22Rv1 (cell line): ENCODE measurements at regions not wholly inside any gene's neighbourhood (a gene's known extent, or its start where the extent isn't known, plus 50 kb on each side); places are given as distances from the start of the nearest gene placed in this dataset.
"Not testable (repeated sequence)": the region's sequence is repeated elsewhere in the genome, so short reads cannot be mapped to it uniquely, and the experiment has no call there.

Source experiments
- H3K27ac ChIP-seq: fragments of 450-650 bp; 2 replicates; pipeline ENCODE4 v1.5.1; 2017
- CTCF ChIP-seq: fragments of 450-650 bp; IDR thresholded peaks from 2 replicates; pipeline ENCODE4 v1.5.1; 2017; ENCODE audit warnings: mild to moderate bottlenecking
- ZFX ChIP-seq: fragments of 450-650 bp; IDR thresholded peaks from 2 replicates; pipeline ENCODE4 v1.6.1; 2017; ENCODE audit warnings: antibody characterized with exemption, borderline replicate concordance

DNA sequence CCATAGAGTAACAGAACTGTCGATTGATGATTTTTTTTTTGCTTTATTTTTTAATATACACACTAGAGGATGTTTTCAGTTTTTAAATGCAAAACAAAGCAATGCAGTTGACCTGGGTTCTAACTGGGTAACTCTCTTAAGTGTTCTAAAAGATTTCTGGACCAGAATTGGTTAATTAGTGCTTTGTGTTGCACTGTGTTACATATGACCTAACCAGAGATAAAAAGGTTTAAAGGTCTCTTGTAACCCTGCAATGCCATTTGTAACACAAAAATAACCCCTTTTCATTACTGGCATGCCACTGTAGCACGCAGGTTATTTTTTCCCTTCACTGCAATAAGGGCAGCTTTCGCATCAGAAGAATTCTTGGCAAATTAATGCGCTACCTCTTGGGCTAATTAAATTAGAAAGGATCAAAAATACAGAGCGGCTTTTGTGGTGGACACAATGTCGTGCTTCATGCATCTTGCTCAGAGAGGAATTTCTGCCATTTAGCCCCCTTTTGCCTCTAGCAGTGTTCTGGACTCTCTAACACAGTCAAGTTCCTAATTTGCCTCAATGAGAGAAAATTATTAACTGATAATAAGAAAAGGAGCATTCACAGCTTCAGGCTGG lies 250.8 kb upstream of the ZEB2 start:
- no peak for TF ChIP-seq CTCF
- TF ChIP-seq ZFX = no peak
- H3K27ac ChIP-seq = no peak overlapping the region

GRCh38 chr2:144760939-144761338 lies 241.0 kb upstream of the ZEB2 start:
- H3K27ac ChIP-seq = not testable (repeated sequence)

DNA sequence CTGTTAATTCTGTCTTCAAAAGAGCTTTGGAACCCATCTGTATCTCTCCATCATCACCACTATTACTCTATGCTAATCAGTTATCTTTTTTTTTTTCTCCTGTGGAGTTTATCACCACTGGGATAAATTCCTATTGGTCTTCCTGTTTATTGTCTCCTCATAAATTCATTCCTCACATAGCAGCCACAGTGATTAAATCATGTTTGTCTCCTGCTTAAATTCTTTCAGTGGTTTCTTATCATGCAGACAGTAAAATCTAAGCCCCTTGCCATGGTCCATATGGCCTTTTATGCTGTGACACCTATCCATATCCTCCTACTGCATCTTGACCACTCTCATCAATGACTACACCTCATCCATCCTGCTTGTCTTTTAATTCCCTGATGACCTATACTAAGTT lies 239.8 kb upstream of the ZEB2 start:
- no peak overlapping the region for H3K27ac ChIP-seq
- no peak for TF ChIP-seq ZFX

DNA sequence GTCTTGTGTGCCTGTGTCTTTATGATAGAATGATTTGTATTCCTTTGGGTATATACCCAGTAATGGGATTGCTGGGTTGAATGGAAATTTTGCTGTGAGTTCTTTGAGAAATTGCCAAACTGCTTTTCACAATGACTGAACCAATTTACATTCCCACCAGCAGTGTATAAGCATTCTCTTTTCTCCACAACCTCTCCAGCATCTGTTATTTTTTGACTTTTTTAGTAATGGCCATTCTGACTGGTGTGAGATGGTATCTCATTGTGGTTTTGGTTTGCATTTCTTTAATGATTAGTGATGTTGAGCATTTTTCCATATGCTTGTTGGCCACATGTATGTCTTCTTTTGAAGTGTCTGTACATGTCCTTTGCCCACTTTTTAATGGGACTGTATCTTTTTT lies 238.3 kb upstream of the ZEB2 start:
- H3K27ac ChIP-seq = not testable (repeated sequence)

GRCh38 chr2:144753416-144753815 lies 233.5 kb upstream of the ZEB2 start:
- TF ChIP-seq ZFX (no peak), CTCF (no peak)
- no peak overlapping the region for H3K27ac ChIP-seq

GRCh38 chr2:144751142-144751905 lies 231.4 kb upstream of the ZEB2 start:
- no peak for TF ChIP-seq ZFX
- no peak for TF ChIP-seq CTCF
- no peak overlapping the region for H3K27ac ChIP-seq

- no peak overlapping the region for H3K27ac ChIP-seq
- no peak for TF ChIP-seq ZFX
- TF ChIP-seq CTCF = no peak
These were observed 229.3 kb upstream of the ZEB2 start for GRCh38 chr2:144749188-144749587.

GRCh38 chr2:144748443-144748842 lies 228.5 kb upstream of the ZEB2 start:
- TF ChIP-seq ZFX (no peak), CTCF (no peak)
- no peak overlapping the region for H3K27ac ChIP-seq

GRCh38 chr2:144747571-144747970 lies 227.7 kb upstream of the ZEB2 start:
- TF ChIP-seq CTCF (no peak), ZFX (no peak)
- no peak overlapping the region for H3K27ac ChIP-seq
